ENCODE measurements at regions not wholly inside any gene's neighbourhood (a gene's known extent, or its start where the extent isn't known, plus 50 kb on each side); places are given as distances from the start of the nearest gene placed in this dataset.

GRCh38 chr7:89554209-89554608 lies 600.1 kb upstream of the STEAP1 start:
- Histone ChIP-seq H3K4me3 (no peak overlapping the region), H3K27me3 (no peaks in the 10 kb centered on the region), H3K4me1 (no peaks in the 10 kb centered on the region), H3K9me3 (no peaks in the 10 kb centered on the region), H3K36me3 (no peaks in the 10 kb centered on the region), H3K27ac (no peak overlapping the region)
- DNase-seq (ENCODE audit: low spot score in 2 of 2), result no peak
- intact Hi-C loops (cut with DNase I; ENCODE audit: low total_unique reads), result no loop called here
- TF ChIP-seq POLR2A (IDR thresholded peaks at IDR 0.05), result no peak
- no peak for TF ChIP-seq CTCF (IDR thresholded peaks at IDR 0.05)
- no peak for TF ChIP-seq POLR2AphosphoS5 (IDR thresholded peaks at IDR 0.05)

- intact Hi-C loops (cut with DNase I; ENCODE audit: low total_unique reads), result no loop called here
- Histone ChIP-seq H3K9me3 (no peaks in the 10 kb centered on the region), H3K36me3 (no peaks in the 10 kb centered on the region), H3K4me1 (no peaks in the 10 kb centered on the region), H3K27ac (no peak overlapping the region), H3K27me3 (no peaks in the 10 kb centered on the region), H3K4me3 (no peak overlapping the region)
- no peak for DNase-seq (ENCODE audit: low spot score in 2 of 2)
- no peak for TF ChIP-seq POLR2AphosphoS5 (IDR thresholded peaks at IDR 0.05)
- no peak for TF ChIP-seq POLR2A (IDR thresholded peaks at IDR 0.05)
- no peak for TF ChIP-seq CTCF (IDR thresholded peaks at IDR 0.05)
These were observed 594.7 kb upstream of the STEAP1 start for GRCh38 chr7:89559596-89559995.

GRCh38 chr7:89563597-89563996 lies 590.7 kb upstream of the STEAP1 start:
- no peaks in the 10 kb centered on the region for H3K27me3 ChIP-seq
- peaks cover 0 to 8% of the 10 kb centered on the region in 2 donors for H3K9me3 ChIP-seq
- no peaks in the 10 kb centered on the region for H3K4me1 ChIP-seq
- TF ChIP-seq POLR2A (IDR thresholded peaks at IDR 0.05) (no peak), POLR2AphosphoS5 (IDR thresholded peaks at IDR 0.05) (no peak), CTCF (IDR thresholded peaks at IDR 0.05) (no peak)
- no peak overlapping the region for H3K4me3 ChIP-seq
- no peak overlapping the region for H3K27ac ChIP-seq
- intact Hi-C loops (cut with DNase I; ENCODE audit: low total_unique reads), result no loop called here
- no peaks in the 10 kb centered on the region for H3K36me3 ChIP-seq
- no peak for DNase-seq (ENCODE audit: low spot score in 2 of 2)

GRCh38 chr7:89584896-89585295 lies 569.4 kb upstream of the STEAP1 start:
- no peak for TF ChIP-seq POLR2A (IDR thresholded peaks at IDR 0.05)
- TF ChIP-seq CTCF (IDR thresholded peaks at IDR 0.05), result no peak
- no peak for TF ChIP-seq POLR2AphosphoS5 (IDR thresholded peaks at IDR 0.05)
- no peak for DNase-seq (ENCODE audit: low spot score in 2 of 2)
- intact Hi-C loops (cut with DNase I; ENCODE audit: low total_unique reads), result no loop called here
- no peaks in the 10 kb centered on the region for H3K27me3 ChIP-seq
- H3K27ac ChIP-seq, result no peak overlapping the region
- H3K4me3 ChIP-seq, result no peak overlapping the region
- no peaks in the 10 kb centered on the region for H3K36me3 ChIP-seq
- peaks cover 2 to 11% of the 10 kb centered on the region in 2 donors for H3K9me3 ChIP-seq
- no peaks in the 10 kb centered on the region for H3K4me1 ChIP-seq

- Histone ChIP-seq H3K27me3 (no peaks in the 10 kb centered on the region), H3K4me3 (no peak overlapping the region), H3K36me3 (no peaks in the 10 kb centered on the region), H3K9me3 (peaks cover 4 to 9% of the 10 kb centered on the region in 2 donors), H3K4me1 (no peaks in the 10 kb centered on the region), H3K27ac (no peak overlapping the region)
- DNase-seq (ENCODE audit: low spot score in 2 of 2), result no peak
- no peak for TF ChIP-seq CTCF (IDR thresholded peaks at IDR 0.05)
- no peak for TF ChIP-seq POLR2AphosphoS5 (IDR thresholded peaks at IDR 0.05)
- TF ChIP-seq POLR2A (IDR thresholded peaks at IDR 0.05), result no peak
- intact Hi-C loops (cut with DNase I; ENCODE audit: low total_unique reads), result no loop called here
These were observed 561.1 kb upstream of the STEAP1 start for GRCh38 chr7:89593125-89593524.

Measured in breast epithelium (tissue), 4 donors.